A172 (cell line): ENCODE measurements at regions not wholly inside any gene's neighbourhood (a gene's known extent, or its start where the extent isn't known, plus 50 kb on each side); places are given as distances from the start of the nearest gene placed in this dataset.
"Not testable (repeated sequence)": the region's sequence is repeated elsewhere in the genome, so short reads cannot be mapped to it uniquely, and the experiment has no call there.

ENCODE experiments used
- DNase-seq: peaks from one replicate; pipeline ENCODE4 v3.0.0-alpha.2; 2015; ENCODE audit warnings: low spot score

GRCh38 chr4:86478151-86478550 lies 116.0 kb upstream of the PTPN13 start:
- not testable (repeated sequence) for DNase-seq

GRCh38 chr4:86481440-86481839 lies 112.7 kb upstream of the PTPN13 start:
- no peak for DNase-seq

- peak; percentile 22 for DNase-seq
Observed at GRCh38 chr4:86482306-86483172, 111.6 kb upstream of the PTPN13 start.

- no peak for DNase-seq
Observed at GRCh38 chr4:86483173-86483490, 111.0 kb upstream of the PTPN13 start.

- DNase-seq, result no peak
Observed at GRCh38 chr4:86483773-86484172, 110.3 kb upstream of the PTPN13 start.

- DNase-seq, result no peak
Observed at GRCh38 chr4:86484241-86484640, 109.9 kb upstream of the PTPN13 start.

GRCh38 chr4:86487738-86488348 lies 106.3 kb upstream of the PTPN13 start:
- no peak for DNase-seq

GRCh38 chr4:86493460-86493859 lies 100.7 kb upstream of the PTPN13 start:
- DNase-seq, result no peak

GRCh38 chr4:86496094-86497080 lies 97.7 kb upstream of the PTPN13 start:
- DNase-seq, result peak; percentile 18

GRCh38 chr4:86497131-86497530 lies 97.0 kb upstream of the PTPN13 start:
- no peak for DNase-seq

- peak; percentile 58 for DNase-seq
Observed at GRCh38 chr4:86497980-86498862, 95.9 kb upstream of the PTPN13 start.

- no peak for DNase-seq
Observed at GRCh38 chr4:86498863-86499166, 95.3 kb upstream of the PTPN13 start.

- DNase-seq, result no peak
Observed at GRCh38 chr4:86500527-86500926, 93.6 kb upstream of the PTPN13 start.

GRCh38 chr4:86502081-86502480 lies 92.0 kb upstream of the PTPN13 start:
- no peak for DNase-seq

- DNase-seq, result no peak
Observed at GRCh38 chr4:86506591-86506990, 87.5 kb upstream of the PTPN13 start.

GRCh38 chr4:86508436-86508835 lies 85.7 kb upstream of the PTPN13 start:
- DNase-seq, result peak; percentile 26

- no peak for DNase-seq
Observed at GRCh38 chr4:86511590-86511989, 82.5 kb upstream of the PTPN13 start.

GRCh38 chr4:86512631-86513030 lies 81.5 kb upstream of the PTPN13 start:
- no peak for DNase-seq

- DNase-seq, result not testable (repeated sequence)
Observed at GRCh38 chr4:86515963-86516362, 78.2 kb upstream of the PTPN13 start.

- DNase-seq, result no peak
Observed at GRCh38 chr4:86521373-86521969, 72.6 kb upstream of the PTPN13 start.

GRCh38 chr4:86522349-86522748 lies 71.8 kb upstream of the PTPN13 start:
- no peak for DNase-seq
